Activated CD4-positive, alpha-beta T cell treated with anti-CD3 and anti-CD28 coated beads, Interleukin-2, amount 50 U/mL, for 24 hours (primary cell): ENCODE measurements at regions not wholly inside any gene's neighbourhood (a gene's known extent, or its start where the extent isn't known, plus 50 kb on each side); places are given as distances from the start of the nearest gene placed in this dataset.

Experiments used
- DNase-seq, 2 donors: peaks; one replicate each; pipeline ENCODE4 v3.0.0-alpha.2; 2020; ENCODE audit warnings: low read depth in 1 of 2, low spot score in 1 of 2

- DNase-seq, result no peak
Measured at GRCh38 chr6:2433266-2433665, 187.9 kb upstream of the GMDS start.

DNA sequence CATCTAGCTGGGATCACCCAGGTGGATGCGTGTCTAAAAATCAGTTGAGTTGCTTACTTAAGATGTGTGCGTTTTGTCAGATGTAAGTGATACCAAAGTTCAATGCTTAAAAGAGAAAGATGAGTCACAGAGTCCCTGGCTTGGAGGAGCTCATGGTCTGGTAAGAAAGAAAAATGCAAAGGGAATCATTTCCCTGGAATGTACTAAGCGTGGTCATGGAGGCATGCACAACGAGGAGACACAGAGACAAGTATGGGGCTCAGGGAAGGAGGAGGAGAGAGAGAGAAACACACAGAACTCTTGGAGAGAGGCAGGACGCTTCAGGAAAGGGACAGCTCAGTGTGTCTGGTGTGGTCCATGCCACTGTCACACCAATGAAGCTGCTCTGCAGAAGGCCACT, 186.9 kb upstream of the GMDS start:
- no peak for DNase-seq

DNA sequence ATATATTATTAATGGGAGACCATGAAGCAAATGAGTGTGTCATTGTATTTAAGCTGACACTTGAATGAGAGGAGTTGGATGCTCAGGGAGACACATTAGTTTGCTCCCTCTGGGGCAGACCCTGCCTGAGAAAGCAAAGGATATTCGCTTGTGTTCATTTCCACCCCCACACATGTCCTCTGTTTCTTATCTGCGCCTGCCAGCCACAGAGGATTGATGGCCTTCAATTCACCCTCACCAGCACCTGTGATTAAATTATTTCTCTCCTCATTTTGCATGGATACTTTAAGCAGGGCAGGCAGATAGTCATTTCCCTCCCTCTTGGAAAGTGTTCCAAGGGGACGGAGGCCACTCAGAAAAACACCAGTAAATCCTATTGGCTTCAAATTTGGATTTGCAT, 185.2 kb upstream of the GMDS start:
- no peak for DNase-seq

DNA sequence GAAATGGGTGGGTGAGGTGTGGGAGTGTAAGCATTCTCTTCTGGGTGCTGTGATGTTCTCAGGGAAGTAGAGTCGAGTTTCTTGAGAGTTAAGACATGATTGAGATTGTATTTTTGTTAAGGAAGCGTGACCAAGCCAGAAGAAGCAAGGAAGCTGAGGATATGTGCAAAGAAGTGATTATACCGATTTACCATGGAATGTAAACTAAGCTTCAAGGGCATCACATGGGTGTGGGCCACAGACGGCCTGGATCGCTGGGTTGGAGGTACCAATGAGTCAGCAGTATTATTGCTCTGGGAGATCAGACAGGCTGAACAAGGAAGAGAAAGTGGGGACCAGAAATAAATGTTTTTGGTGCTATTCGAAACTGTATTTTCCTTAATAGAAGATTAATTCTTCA, 184.1 kb upstream of the GMDS start:
- DNase-seq, result no peak

DNA sequence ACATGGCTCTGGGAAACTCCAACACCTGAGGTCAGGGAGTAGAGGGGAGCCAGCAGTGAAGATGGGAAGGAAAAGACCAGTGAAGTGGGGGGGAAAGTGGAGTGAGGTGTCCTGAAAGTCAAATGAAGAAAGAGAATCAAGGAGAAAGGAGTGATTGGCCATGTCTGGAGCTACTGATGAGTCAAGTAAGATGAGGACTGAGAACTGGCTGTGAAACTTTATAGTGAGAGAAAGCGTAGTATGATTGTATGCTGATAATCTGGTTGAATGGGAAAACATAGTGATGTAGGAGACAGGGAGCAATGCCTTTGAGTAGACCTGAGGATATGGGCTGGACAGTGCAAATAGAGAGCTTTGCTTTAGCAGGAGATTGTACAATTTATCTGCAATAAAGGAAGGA, 183.6 kb upstream of the GMDS start:
- no peak for DNase-seq

DNA sequence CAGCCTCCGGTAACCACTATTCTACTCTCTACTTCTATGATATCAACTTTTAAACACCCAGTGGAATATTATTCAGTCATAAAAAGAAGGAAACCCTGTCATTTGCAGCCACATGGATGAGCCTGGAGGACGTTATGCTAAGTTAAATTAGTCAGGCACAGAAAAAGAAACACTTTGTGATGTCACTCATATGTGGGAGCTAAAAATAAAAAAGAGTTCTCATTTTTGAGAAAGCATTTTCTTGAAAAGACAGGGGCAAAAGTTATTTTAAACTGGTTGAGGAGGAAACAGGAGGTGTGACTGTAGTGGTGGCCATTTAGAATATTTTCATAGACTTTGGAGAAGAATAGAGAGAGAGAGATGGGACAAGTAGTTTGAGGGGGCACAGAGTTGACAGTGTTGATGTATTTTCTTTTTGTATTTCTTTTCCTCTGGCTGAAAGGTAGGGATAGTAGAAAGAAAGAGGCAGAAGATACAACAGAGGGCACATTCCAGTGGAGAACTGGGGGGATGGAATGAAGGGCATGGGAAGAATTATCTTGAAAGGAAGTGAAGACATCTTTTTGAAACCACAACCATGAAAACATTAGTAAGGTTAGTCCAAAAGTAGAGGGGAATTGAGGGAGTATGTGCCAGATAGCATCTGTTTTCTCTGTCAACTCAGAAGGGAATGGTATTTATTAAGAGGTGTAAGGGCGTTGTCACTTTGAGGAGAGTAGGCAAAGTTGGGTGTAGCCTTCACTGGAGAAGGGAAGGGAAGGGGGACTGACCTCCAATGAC, 181.3 kb upstream of the GMDS start:
- no peak for DNase-seq

DNA sequence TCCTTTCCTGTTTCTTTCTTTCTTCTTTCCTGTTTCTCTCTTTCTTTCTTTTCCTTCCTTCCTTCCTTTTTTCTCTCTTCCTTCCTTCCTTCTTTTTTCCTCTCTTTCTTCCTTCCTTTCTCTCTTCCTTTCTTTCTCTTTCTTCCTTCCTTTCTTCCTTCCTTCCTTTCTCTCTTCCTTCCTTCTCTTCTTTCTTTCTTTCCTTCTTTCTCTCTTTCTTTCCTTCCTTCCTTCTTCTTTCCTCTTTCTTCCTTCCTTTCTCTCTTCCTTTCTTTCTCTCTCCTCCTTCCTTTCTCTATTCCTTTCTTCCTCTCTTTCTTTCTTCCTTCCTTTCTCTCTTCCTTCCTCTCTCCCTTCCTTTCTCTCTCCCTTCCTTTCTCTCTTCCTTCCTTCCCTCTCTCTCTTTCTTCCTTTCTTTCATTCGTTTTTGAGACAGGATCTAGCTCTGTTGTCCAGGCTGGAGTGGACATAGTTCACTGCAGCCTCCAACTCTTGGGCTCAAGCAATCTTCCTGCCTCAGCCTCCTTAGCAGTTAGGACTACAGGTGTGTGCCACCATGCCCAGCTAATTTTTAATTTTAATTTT, 170.8 kb upstream of the GMDS start:
- DNase-seq, result no peak

GRCh38 chr6:2414885-2415547, 169.6 kb upstream of the GMDS start:
- DNase-seq, result no peak

DNA sequence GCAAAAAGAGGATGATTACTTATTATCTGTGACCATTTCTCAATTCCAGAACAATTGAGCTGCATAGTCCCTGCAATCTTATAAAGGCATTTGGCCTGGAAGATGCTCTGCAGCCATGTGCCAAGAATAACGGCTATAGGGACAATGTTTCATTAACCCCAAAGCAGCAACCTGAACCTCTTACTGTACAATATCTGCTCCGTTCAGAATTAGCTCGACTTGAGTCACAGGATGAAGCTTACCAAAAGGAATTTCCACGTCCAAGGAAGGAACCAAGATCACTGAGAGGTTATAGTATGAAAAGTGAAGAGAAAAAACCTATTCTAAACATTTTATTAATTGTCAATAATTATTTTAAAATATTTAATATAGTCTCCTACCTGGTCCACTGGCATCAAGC, 167.3 kb upstream of the GMDS start:
- no peak for DNase-seq

- no peak for DNase-seq
Measured at GRCh38 chr6:2410656-2411380, 165.4 kb upstream of the GMDS start.

- no peak for DNase-seq
Measured at GRCh38 chr6:2407525-2407924, 162.1 kb upstream of the GMDS start.

- no peak for DNase-seq
Measured at GRCh38 chr6:2404211-2404929, 159.0 kb upstream of the GMDS start.

- no peak for DNase-seq
Measured at GRCh38 chr6:2403546-2403945, 158.1 kb upstream of the GMDS start.

DNA sequence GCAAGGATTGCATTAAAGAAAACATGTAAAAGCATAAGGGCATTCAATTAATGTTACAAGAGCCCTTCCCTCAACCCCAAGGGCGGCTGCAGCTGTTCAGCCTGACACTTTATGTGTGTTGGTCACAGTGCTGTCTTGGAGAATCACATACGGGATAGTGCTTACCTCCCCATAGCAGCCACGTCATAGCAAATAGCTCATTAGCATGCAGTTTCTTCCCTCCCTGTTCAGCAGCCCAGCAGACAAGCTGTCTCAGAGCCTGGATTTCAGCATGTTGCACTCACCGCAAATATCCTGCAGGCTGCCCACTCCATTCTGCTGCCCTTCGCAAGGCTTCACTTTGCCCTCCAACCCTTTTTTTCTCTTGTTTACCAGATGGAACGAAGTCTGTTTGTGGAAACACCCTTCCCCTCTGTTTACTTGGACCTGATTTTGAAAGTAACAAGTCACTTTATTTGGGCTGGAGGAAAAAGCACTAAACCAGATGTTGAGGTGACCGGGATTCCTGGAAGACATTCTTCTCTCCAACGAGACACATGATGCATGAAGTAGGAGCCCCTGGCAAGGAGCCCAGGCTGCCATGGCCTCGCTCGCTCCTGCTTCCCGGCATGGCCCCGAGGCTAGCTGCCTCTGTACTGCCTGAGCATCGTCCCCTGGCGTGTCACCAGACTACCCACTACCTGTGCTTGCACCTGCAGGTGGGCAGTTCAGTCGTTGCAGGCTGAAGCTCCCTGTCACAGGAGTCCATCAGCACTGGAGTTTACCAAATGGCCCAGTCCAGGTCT, 151.6 kb upstream of the GMDS start:
- DNase-seq, result no peak

GRCh38 chr6:2396042-2396657, 150.7 kb upstream of the GMDS start:
- no peak for DNase-seq

GRCh38 chr6:2388554-2389324, 143.3 kb upstream of the GMDS start:
- DNase-seq, result no peak

DNA sequence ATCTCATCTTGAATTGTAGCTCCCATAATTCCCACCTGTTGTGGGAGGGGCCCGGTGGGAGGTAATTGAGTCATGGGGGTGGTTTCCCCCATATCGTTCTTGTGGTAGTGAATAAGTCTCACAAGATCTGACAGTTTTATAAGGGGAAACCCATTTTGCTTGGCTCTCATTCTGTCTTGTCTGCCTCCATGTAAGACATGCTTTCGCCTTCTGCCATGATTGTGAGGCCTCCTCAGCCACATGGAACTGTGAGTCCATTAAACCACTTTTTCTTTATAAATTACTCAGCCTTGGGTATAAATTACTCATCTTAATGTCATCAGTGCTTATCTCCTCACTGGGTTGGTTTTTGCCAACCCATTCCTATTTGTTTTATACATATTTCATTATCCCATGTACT, 142.0 kb upstream of the GMDS start:
- no peak for DNase-seq

- DNase-seq, result no peak
Measured at GRCh38 chr6:2385471-2385983, 140.1 kb upstream of the GMDS start.

- no peak for DNase-seq
Measured at GRCh38 chr6:2384528-2384927, 139.1 kb upstream of the GMDS start.
